GM12878 (cell line): ENCODE measurements at regions not wholly inside any gene's neighbourhood (a gene's known extent, or its start where the extent isn't known, plus 50 kb on each side); places are given as distances from the start of the nearest gene placed in this dataset.

Source experiments
- ATAC-seq: fragments of 200-7000 bp; cut with Tn5 transposase; 3 replicates; pipeline ENCODE4 v1.9.1; 2020; ENCODE audit warnings: mild to moderate bottlenecking, moderate library complexity
- BruUV-seq: library from RNA; stranded (reverse); fragments of 400-500 nt; replicated peaks from 2 replicates; lab custom pipeline; 2021; lab: Mats Ljungman, UMichigan
- CTCF ChIA-PET: fragments of 300-600 bp; sonication (Branson Sonifier 250); formaldehyde crosslinking; extraction: SDS; loops from one replicate; lab custom pipeline; 2021; ENCODE audit warnings: inconsistent platforms; lab: Yijun Ruan, JAX
- POLR2A ChIA-PET: fragments of 350-600 bp; formaldehyde crosslinking; extraction: SDS; loops from one replicate; lab custom pipeline; 2021; ENCODE audit warnings: inconsistent platforms; lab: Charles Lee
- RAD21 ChIA-PET: fragments of 300-600 bp; sonication (Branson Sonifier 250); formaldehyde crosslinking; loops from one replicate; lab custom pipeline; 2023; ENCODE audit warnings: antibody characterized with exemption; ENCODE audit not compliant: unreplicated experiment; lab: Charles Lee
- SMC1A ChIA-PET: fragments of 300-600 bp; sonication (Branson Sonifier 250); formaldehyde crosslinking; loops from one replicate; lab custom pipeline; 2023; ENCODE audit not compliant: unreplicated experiment, uncharacterized antibody; lab: Charles Lee
- DNase-seq: peaks from one replicate; pipeline ENCODE4 v3.0.0-alpha.2; 2011; ENCODE audit warnings: low read depth, low spot score
- FAIRE-seq: peaks from 3 replicates; lab custom pipeline; 2011; peaks lifted over from hg19 to GRCh38; lab: Jason Lieb, UNC
- H2AFZ ChIP-seq: 2 replicates; pipeline ENCODE4 v1.6.0; 2011; ENCODE audit warnings: low read depth, low read length, control low read depth; ENCODE audit not compliant: control insufficient read depth
- H3K27ac ChIP-seq: 2 replicates; pipeline ENCODE4 v1.5.1; 2011; ENCODE audit warnings: control low read depth; ENCODE audit not compliant: control insufficient read depth, insufficient read depth
- H3K27me3 ChIP-seq, 2 experiments: replicated peaks in 1 of 2; 2 replicates each; pipeline versions ENCODE4 v1.6.0 to v1.6.1; 2011; ENCODE audit warnings: low read length in 1 of 2; ENCODE audit not compliant: control insufficient read depth in 2 of 2, insufficient read depth in 2 of 2
- H3K36me3 ChIP-seq, 2 experiments: 2 replicates each; pipeline ENCODE4 v1.5.1; 2011; ENCODE audit warnings: low read length in 1 of 2; ENCODE audit not compliant: control insufficient read depth in 2 of 2, insufficient read depth in 2 of 2
- H3K4me1 ChIP-seq: 2 replicates; pipeline ENCODE4 v1.6.1; 2011; ENCODE audit warnings: mild to moderate bottlenecking, low read length, moderate library complexity, mixed read lengths; ENCODE audit not compliant: control insufficient read depth, insufficient read depth
- H3K4me2 ChIP-seq: 2 replicates; pipeline ENCODE4 v1.6.0; 2011; ENCODE audit warnings: control low read depth; ENCODE audit not compliant: control insufficient read depth, insufficient read depth
- H3K4me3 ChIP-seq: fragments of 200-600 bp; sonication (generic); 2 replicates; pipeline ENCODE4 v1.5.1; 2016
- H3K79me2 ChIP-seq: 2 replicates; pipeline ENCODE4 v1.6.0; 2011; ENCODE audit warnings: low read length; ENCODE audit not compliant: control insufficient read depth, insufficient read depth
- H3K9ac ChIP-seq: 2 replicates; pipeline ENCODE4 v1.8.0; 2011; ENCODE audit warnings: low read length, control low read depth, mixed read lengths; ENCODE audit not compliant: control insufficient read depth, insufficient read depth
- H3K9me3 ChIP-seq: replicated peaks from 3 replicates; pipeline ENCODE4 v1.5.1; 2011; ENCODE audit warnings: mild to moderate bottlenecking, low read length; ENCODE audit not compliant: control insufficient read depth, insufficient read depth
- H4K20me1 ChIP-seq: 2 replicates; pipeline ENCODE4 v1.6.0; 2011; ENCODE audit not compliant: control insufficient read depth, insufficient read depth
- CHD2 ChIP-seq: IDR thresholded peaks from 2 replicates; pipeline ENCODE4 v1.6.1; 2011; ENCODE audit warnings: low read depth, low read length, improper control_type of control experiment, borderline replicate concordance
- DPF2 ChIP-seq: fragments of 450-650 bp; IDR thresholded peaks from 2 replicates; pipeline ENCODE4 v1.6.1; 2017; ENCODE audit warnings: mild to moderate bottlenecking
- EP300 ChIP-seq, 2 experiments: fragments of 150-350 bp in 1 of 2; IDR thresholded peaks; 2 replicates each; pipeline ENCODE4 v1.6.1; 2011 to 2012; ENCODE audit warnings: low read depth in 2 of 2, low read length in 2 of 2, borderline replicate concordance in 1 of 2, improper control_type of control experiment in 1 of 2, inconsistent platforms in 1 of 2; ENCODE audit not compliant: control insufficient read depth in 1 of 2
- FOXK2 ChIP-seq: fragments of 450-650 bp; IDR thresholded peaks from 2 replicates; pipeline ENCODE4 v1.6.1; 2017; ENCODE audit warnings: mild to moderate bottlenecking, moderate library complexity
- FOXM1 ChIP-seq: IDR thresholded peaks from 2 replicates; pipeline ENCODE4 v1.6.1; 2012; ENCODE audit warnings: low read depth, mild to moderate bottlenecking, inconsistent platforms, low read length, moderate library complexity
- GATAD2B ChIP-seq: fragments of 450-650 bp; conservative IDR thresholded peaks from 2 replicates; pipeline ENCODE4 v1.6.1; 2017; ENCODE audit warnings: low read depth, mild to moderate bottlenecking, moderate library complexity
- KDM1A ChIP-seq: fragments of 200-600 bp; sonication (generic); IDR thresholded peaks from 2 replicates; pipeline ENCODE4 v1.6.1; 2016; ENCODE audit warnings: borderline replicate concordance
- MYC ChIP-seq: IDR thresholded peaks from 2 replicates; pipeline ENCODE4 v1.6.1; 2011; ENCODE audit warnings: mild to moderate bottlenecking, low read length, moderate library complexity, inconsistent platforms; ENCODE audit not compliant: insufficient read depth, insufficient replicate concordance, insufficient read length, severe bottlenecking
- NFYB ChIP-seq: IDR thresholded peaks from 2 replicates; pipeline ENCODE4 v1.6.1; 2011; ENCODE audit warnings: low read depth, mild to moderate bottlenecking, low read length, improper control_type of control experiment, moderate library complexity; ENCODE audit not compliant: insufficient read depth
- NR2C1 ChIP-seq: fragments of 450-650 bp; IDR thresholded peaks from 2 replicates; pipeline ENCODE4 v1.6.1; 2017; ENCODE audit warnings: antibody characterized with exemption, mild to moderate bottlenecking, moderate library complexity
- PAX5 ChIP-seq: IDR thresholded peaks from 2 replicates; pipeline ENCODE4 v1.6.1; 2011; ENCODE audit warnings: low read depth, low read length, borderline replicate concordance
- POLR2AphosphoS5 ChIP-seq: IDR thresholded peaks from 2 replicates; pipeline ENCODE4 v1.6.1; 2011; ENCODE audit warnings: mild to moderate bottlenecking, low read length, inconsistent platforms
- POU2F2 ChIP-seq: IDR thresholded peaks from 3 replicates; pipeline ENCODE4 v1.6.1; 2011; ENCODE audit warnings: low read depth, mild to moderate bottlenecking, low read length, borderline replicate concordance
- RBBP5 ChIP-seq: fragments of 200-600 bp; sonication (generic); conservative IDR thresholded peaks from 2 replicates; pipeline ENCODE4 v1.6.1; 2016
- RFX5 ChIP-seq: IDR thresholded peaks from 2 replicates; pipeline ENCODE4 v1.6.1; 2011; ENCODE audit warnings: low read depth, low read length, improper control_type of control experiment
- SMARCA5 ChIP-seq: fragments of 450-650 bp; IDR thresholded peaks from 2 replicates; pipeline ENCODE4 v1.6.1; 2017; ENCODE audit warnings: mild to moderate bottlenecking
- WRNIP1 ChIP-seq: IDR thresholded peaks from 2 replicates; pipeline ENCODE4 v1.6.1; 2011; ENCODE audit warnings: low read depth, low read length, improper control_type of control experiment, borderline replicate concordance
- ZNF384 ChIP-seq: IDR thresholded peaks from 2 replicates; pipeline ENCODE4 v1.6.1; 2012; ENCODE audit warnings: low read depth, mild to moderate bottlenecking, low read length, improper control_type of control experiment, borderline replicate concordance
- WGBS: methylation state at CpG from one replicate; pipeline ENCODE4 v1.1.6; 2016; ENCODE audit warnings: low lambda C conversion rate; ENCODE audit not compliant: insufficient replicate concordance, insufficient coverage; ENCODE audit errors: missing lambda C conversion rate; 5-methylcytosine and 5-hydroxymethylcytosine counted together
- in situ Hi-C: fragments of 300-500 bp; cut with MboI; formaldehyde crosslinking; loops from 9 replicates; pipeline ENCODE4 v1.14.3; 2018; ENCODE audit warnings: mixed read lengths
- intact Hi-C: fragments of 100-400 bp; cut with micrococcal nuclease; formaldehyde crosslinking; loops from one replicate; pipeline ENCODE4 v1.14.2; 2022; ENCODE audit not compliant: unreplicated experiment
- TF ChIP-seq, protein P1 (sequence below): fragments of 450-650 bp; IDR thresholded peaks from 2 replicates; pipeline ENCODE4 v1.6.1; 2018; ENCODE audit warnings: mild to moderate bottlenecking, low read depth, moderate library complexity; ENCODE audit not compliant: partially characterized antibody

DNA sequence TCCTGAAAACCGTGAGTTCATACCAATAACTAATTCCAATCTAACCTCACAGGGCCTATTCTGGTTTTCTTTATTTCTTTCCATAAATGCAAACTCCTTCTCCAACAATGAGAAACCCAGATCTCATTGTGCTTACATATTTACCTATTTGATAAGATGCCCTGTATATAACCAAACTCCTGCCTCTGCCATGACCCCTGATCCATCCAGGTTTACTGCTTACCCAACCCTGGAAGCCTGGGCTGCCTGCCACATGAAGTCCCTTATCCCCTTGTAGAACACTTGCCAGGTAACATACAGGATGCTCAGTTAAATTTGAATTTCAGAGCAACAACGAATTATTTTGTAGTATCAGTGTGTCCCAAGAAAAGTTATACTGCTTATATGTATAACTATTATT is 766.1 kb downstream of the LTN1 start:
- Histone ChIP-seq H4K20me1 (no peaks in the 10 kb centered on the region), H3K27ac (no peak overlapping the region), H3K4me3 (no peak overlapping the region), H3K4me2 (no peak overlapping the region), H3K79me2 (no peaks in the 10 kb centered on the region), H3K9me3 (no peaks in the 10 kb centered on the region), H3K4me1 (no peaks in the 10 kb centered on the region), H3K36me3 (no peaks in the 10 kb centered on the region), H2AFZ (no peak overlapping the region), H3K9ac (no peak overlapping the region), H3K27me3 (no peaks in the 10 kb centered on the region)
- in situ Hi-C loops = no loop called here
- ATAC-seq = no peak
- intact Hi-C loops = no loop called here
- ChIA-PET RAD21 (no interaction called here), SMC1A (no interaction called here), POLR2A (no interaction called here), CTCF (no interaction called here)
- no peak for DNase-seq
- WGBS = 0% methylated on average over 2 of the region's 2 CpGs
- TF ChIP-seq FOXK2 (no peak), POU2F2 (no peak), NFYB (no peak), SMARCA5 (no peak), CHD2 (no peak), WRNIP1 (no peak), KDM1A (no peak), RBBP5 (no peak), DPF2 (no peak), RFX5 (no peak), MYC (no peak), EP300 (IDR thresholded peaks at IDR 0.05; ENCODE audit: borderline replicate concordance in 1 of 2, control insufficient read depth in 1 of 2, low read depth in 2 of 2, low read length in 2 of 2) (no peak), POLR2AphosphoS5 (no peak), ZNF384 (no peak), GATAD2B (no peak), PAX5 (no peak), FOXM1 (no peak), NR2C1 (no peak)
- TF ChIP-seq, protein P1, sequence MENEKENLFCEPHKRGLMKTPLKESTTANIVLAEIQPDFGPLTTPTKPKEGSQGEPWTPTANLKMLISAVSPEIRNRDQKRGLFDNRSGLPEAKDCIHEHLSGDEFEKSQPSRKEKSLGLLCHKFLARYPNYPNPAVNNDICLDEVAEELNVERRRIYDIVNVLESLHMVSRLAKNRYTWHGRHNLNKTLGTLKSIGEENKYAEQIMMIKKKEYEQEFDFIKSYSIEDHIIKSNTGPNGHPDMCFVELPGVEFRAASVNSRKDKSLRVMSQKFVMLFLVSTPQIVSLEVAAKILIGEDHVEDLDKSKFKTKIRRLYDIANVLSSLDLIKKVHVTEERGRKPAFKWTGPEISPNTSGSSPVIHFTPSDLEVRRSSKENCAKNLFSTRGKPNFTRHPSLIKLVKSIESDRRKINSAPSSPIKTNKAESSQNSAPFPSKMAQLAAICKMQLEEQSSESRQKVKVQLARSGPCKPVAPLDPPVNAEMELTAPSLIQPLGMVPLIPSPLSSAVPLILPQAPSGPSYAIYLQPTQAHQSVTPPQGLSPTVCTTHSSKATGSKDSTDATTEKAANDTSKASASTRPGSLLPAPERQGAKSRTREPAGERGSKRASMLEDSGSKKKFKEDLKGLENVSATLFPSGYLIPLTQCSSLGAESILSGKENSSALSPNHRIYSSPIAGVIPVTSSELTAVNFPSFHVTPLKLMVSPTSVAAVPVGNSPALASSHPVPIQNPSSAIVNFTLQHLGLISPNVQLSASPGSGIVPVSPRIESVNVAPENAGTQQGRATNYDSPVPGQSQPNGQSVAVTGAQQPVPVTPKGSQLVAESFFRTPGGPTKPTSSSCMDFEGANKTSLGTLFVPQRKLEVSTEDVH = no peak
- BruUV-seq = no TSS peak
- FAIRE-seq = no peak
